ENCODE measurements at regions not wholly inside any gene's neighbourhood (a gene's known extent, or its start where the extent isn't known, plus 50 kb on each side); places are given as distances from the start of the nearest gene placed in this dataset.

GRCh38 chr13:64263285-64263684 is 2847.6 kb upstream of the PCDH20 start:
- TF ChIP-seq GATA2 (IDR thresholded peaks at IDR 0.05; ENCODE audit: low read depth, low read length), result no peak
- no peak for TF ChIP-seq GATA3 (IDR thresholded peaks at IDR 0.05; ENCODE audit: low read depth, low read length)
